Skeletal muscle tissue (tissue), 3 donors: ENCODE measurements at regions not wholly inside any gene's neighbourhood (a gene's known extent, or its start where the extent isn't known, plus 50 kb on each side); places are given as distances from the start of the nearest gene placed in this dataset.

Experiments
- H3K27ac ChIP-seq: one replicate; pipeline ENCODE4 v1.7.0; 2013; ENCODE audit warnings: mild to moderate bottlenecking, low read depth, low read length, inconsistent platforms
- H3K27me3 ChIP-seq, 3 donors: one replicate each; pipeline ENCODE4 v1.7.0; 2013; ENCODE audit warnings: low read length in 3 of 3; ENCODE audit not compliant: control insufficient read depth in 3 of 3, insufficient read depth in 3 of 3
- H3K36me3 ChIP-seq, 3 donors: one replicate each; pipeline ENCODE4 v1.7.0; 2013; ENCODE audit warnings: low read length in 3 of 3; ENCODE audit not compliant: control insufficient read depth in 3 of 3, insufficient read depth in 3 of 3
- H3K4me1 ChIP-seq, 3 donors: one replicate each; pipeline ENCODE4 v1.7.0; 2013; ENCODE audit warnings: low read length in 3 of 3, mild to moderate bottlenecking in 3 of 3; ENCODE audit not compliant: control insufficient read depth in 3 of 3, insufficient read depth in 3 of 3
- H3K4me3 ChIP-seq, 3 donors: one replicate each; pipeline ENCODE4 v1.7.0; 2013; ENCODE audit warnings: low read length in 3 of 3
- H3K9ac ChIP-seq, 3 donors: one replicate each; pipeline ENCODE4 v1.7.0; 2013; ENCODE audit warnings: low read length in 3 of 3, mild to moderate bottlenecking in 3 of 3, moderate library complexity in 2 of 3, low read depth in 1 of 3
- H3K9me3 ChIP-seq, 3 donors: one replicate each; pipeline ENCODE4 v1.7.0; 2013; ENCODE audit warnings: low read length in 3 of 3; ENCODE audit not compliant: control insufficient read depth in 3 of 3
- donor health status: Osteomylitis.

DNA sequence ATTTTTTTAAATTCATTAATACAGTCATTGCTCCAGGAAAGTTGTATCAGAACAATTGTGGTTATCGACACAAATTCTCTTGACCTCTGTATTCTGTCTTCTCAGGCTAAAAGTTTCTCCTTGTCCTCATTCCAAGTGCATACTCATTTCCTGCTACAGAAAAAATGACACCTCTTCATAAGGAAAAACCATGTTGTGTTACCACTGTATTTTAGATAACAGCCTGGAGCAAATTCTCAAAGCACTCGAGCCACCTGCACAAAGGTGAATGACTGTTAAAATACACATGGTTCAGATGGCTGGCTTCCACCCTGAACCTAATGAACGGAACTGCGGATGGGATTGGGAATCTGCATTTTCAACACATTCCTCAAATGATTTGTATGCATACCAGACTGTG is 586.5 kb downstream of the EPHA4 start:
- Histone ChIP-seq H3K9me3 (no peaks in the 10 kb centered on the region), H3K27ac (no peak overlapping the region), H3K36me3 (no peaks in the 10 kb centered on the region), H3K4me3 (no peak overlapping the region), H3K27me3 (no peaks in the 10 kb centered on the region), H3K9ac (no peak overlapping the region), H3K4me1 (no peaks in the 10 kb centered on the region)

DNA sequence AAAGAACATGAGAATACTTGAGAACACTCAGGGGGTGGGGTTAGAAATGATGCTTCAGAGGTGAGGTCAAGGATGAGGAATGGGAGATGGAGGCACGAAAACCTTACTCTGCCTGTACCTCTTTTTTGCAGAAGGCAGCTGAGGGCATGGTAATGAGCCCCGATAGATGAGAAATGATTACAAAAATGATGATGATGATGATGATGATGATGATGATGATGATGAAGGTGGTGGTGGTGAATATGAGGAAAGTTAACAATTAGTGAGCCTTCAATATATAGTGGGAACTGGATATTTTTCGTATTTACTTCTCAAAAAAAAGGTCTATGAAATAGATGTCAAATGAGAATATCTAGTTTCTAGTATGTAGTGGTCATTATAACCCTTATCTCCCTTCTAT is 584.3 kb downstream of the EPHA4 start:
- Histone ChIP-seq H3K36me3 (no peaks in the 10 kb centered on the region), H3K27ac (no peak overlapping the region), H3K9ac (no peak overlapping the region), H3K4me1 (no peaks in the 10 kb centered on the region), H3K27me3 (no peaks in the 10 kb centered on the region), H3K4me3 (no peak overlapping the region), H3K9me3 (no peaks in the 10 kb centered on the region)

DNA sequence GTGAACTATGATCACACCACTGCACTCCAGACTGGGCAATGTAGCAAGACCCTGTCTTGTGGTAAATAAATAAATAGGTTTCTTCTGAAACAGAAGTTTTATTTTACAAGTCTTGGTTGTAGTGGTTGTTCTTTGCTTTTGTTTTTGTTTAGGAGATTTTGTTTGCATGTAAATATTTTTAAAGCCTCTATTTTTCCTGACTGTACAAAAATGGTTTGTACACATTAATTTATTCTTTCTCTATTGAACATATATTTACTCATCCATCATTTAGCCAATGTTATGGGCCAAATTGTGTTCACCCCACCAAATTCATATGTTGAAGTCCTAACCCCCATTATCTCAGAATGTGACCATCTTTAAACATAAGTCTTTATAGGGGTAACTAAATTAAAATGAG is 580.1 kb downstream of the EPHA4 start:
- Histone ChIP-seq H3K4me3 (no peak overlapping the region), H3K27ac (no peak overlapping the region), H3K27me3 (no peaks in the 10 kb centered on the region), H3K4me1 (no peaks in the 10 kb centered on the region), H3K9me3 (no peaks in the 10 kb centered on the region), H3K9ac (no peak overlapping the region), H3K36me3 (no peaks in the 10 kb centered on the region)

DNA sequence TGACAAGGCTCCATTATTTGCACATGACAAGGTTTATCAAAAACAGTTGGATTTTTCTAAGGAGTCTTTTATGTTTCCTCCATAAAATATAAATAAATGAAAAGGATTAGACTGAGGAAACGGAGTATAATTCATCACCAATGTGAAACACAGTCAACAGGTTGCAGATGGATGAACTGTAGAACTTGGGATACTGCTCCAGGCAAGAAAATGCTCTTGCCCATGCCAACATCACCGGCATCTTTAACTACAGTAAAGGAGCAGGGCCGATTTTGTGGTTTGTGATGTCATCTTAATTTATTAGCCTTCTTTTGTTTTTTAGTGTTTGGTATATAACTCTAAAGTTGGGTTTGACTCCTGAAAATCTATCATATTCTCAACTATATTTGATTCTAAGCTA is 577.3 kb downstream of the EPHA4 start:
- H3K36me3 ChIP-seq: no peaks in the 10 kb centered on the region

DNA sequence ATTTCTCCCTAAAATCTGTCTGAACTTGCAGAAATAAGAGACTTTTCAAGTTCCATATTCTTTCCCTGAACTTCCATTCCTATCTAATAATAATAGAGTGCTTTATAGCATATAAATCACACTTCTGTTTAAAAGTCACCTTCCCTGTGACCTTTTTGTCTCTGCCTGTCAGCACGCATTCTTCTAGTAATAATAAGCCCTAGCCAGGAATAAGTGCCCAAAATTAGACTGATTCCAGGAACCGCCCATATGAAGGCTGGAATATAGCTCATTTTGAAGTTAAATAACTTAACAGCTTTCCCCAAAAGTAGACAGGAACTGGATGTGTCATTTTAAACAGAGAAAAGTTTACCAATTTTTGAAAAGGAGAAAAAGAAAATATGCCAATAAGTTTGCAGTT is 576.5 kb downstream of the EPHA4 start:
- Histone ChIP-seq H3K27me3 (no peaks in the 10 kb centered on the region), H3K4me1 (no peaks in the 10 kb centered on the region), H3K4me3 (no peak overlapping the region), H3K9me3 (no peaks in the 10 kb centered on the region), H3K36me3 (no peaks in the 10 kb centered on the region), H3K9ac (no peak overlapping the region), H3K27ac (no peak overlapping the region)

More for the DNA sequence above, 577.3 kb downstream of the EPHA4 start:
- Histone ChIP-seq H3K27ac (no peak overlapping the region), H3K4me1 (no peaks in the 10 kb centered on the region), H3K27me3 (no peaks in the 10 kb centered on the region), H3K9me3 (no peaks in the 10 kb centered on the region), H3K9ac (no peak overlapping the region), H3K4me3 (no peak overlapping the region)

DNA sequence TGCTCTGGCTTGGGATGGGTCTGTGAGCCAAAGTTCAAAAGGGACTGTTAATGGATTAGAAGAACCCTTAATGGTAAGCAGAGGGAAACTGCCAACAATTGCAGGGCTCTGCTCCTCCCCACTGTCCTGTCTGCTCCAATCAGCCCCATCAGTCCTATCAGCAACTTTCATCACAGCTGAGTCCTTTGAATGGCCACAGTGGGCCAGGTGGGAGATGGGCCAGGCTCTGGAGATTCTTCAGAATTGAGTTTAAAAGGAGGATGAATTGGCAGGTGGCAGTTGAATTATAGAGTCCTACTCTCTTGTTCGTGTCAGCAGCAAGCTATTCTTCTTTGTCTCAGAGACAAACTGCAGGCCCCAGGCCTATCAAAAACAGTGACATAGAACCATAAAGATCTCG is 573.9 kb downstream of the EPHA4 start:
- Histone ChIP-seq H3K4me1 (no peaks in the 10 kb centered on the region), H3K9ac (no peak overlapping the region), H3K36me3 (no peaks in the 10 kb centered on the region), H3K27me3 (no peaks in the 10 kb centered on the region), H3K9me3 (no peaks in the 10 kb centered on the region), H3K4me3 (no peak overlapping the region), H3K27ac (no peak overlapping the region)

DNA sequence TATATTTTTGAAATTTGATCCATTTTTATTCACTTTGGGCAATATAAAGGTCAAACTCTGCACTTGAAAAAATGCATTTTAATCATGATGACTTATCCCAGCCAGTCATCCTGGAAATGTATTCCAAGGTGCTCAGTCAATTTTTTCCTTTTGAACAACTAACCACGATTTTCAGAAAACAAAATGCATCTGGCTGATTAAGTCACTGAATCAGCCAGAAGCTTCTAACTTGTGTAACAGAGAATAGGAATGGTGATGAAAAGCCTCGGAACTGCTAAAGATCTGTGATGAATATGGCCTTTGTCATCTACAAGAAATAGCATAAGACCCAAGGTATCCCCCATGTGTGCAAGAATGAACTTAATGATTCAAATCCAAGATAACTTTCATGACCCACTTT is 572.7 kb downstream of the EPHA4 start:
- Histone ChIP-seq H3K27ac (no peak overlapping the region), H3K4me1 (no peaks in the 10 kb centered on the region), H3K36me3 (no peaks in the 10 kb centered on the region), H3K9me3 (no peaks in the 10 kb centered on the region), H3K27me3 (no peaks in the 10 kb centered on the region), H3K9ac (no peak overlapping the region), H3K4me3 (no peak overlapping the region)

DNA sequence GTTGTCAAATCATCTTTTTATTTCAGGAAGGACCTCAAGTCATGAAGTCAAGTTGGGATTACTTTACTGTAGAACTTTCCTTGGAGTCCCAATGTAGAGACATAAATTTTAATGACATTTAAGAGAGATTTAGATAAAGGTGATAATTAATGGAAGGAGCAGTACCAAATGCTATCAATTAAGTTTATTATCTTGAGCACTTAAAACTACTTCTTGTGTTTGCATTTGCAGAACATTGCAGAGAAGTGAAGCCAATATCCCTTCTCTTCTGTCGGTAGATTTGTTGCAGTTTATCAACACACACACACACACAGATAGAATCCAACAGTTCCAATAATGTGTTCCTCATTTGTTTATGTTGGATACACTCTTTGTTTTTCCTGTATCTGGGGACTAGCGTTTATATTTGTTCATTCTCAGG is 570.7 kb downstream of the EPHA4 start:
- no peak overlapping the region for H3K9ac ChIP-seq
- no peak overlapping the region for H3K4me3 ChIP-seq
- H3K4me1 ChIP-seq: no peaks in the 10 kb centered on the region
- no peaks in the 10 kb centered on the region for H3K9me3 ChIP-seq
- H3K36me3 ChIP-seq: no peaks in the 10 kb centered on the region
- H3K27me3 ChIP-seq: no peaks in the 10 kb centered on the region
- no peak overlapping the region for H3K27ac ChIP-seq

DNA sequence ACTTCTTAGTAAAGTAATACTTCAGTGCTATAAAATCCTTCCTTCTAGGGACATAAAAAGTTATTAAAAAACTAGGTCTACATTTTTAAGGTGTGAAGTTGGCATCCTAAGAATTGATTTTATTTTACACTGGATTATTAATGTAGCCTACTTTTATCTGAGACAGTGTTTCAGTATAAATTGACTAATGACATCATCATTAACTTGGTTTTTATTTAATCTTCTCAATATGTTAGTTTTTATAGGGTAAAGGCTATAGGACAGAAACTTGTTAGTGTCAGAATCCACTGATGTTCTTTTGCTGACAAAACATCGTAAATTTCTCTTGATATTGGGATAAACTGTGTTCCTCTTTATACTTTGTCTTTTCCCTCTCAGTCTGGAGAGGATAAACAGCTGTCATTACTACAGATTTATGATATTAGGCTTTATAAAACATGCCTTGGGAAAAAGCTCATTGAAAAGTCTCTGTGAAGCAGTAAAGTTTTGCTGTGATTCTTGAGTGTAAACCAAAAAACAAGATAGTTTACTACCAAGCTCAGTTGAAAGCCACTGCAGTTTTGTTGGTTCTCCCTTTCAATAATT is 569.9 kb downstream of the EPHA4 start:
- Histone ChIP-seq H3K4me3 (no peak overlapping the region), H3K27ac (no peak overlapping the region), H3K36me3 (no peaks in the 10 kb centered on the region), H3K4me1 (no peaks in the 10 kb centered on the region), H3K9me3 (no peaks in the 10 kb centered on the region), H3K27me3 (no peaks in the 10 kb centered on the region), H3K9ac (no peak overlapping the region)

DNA sequence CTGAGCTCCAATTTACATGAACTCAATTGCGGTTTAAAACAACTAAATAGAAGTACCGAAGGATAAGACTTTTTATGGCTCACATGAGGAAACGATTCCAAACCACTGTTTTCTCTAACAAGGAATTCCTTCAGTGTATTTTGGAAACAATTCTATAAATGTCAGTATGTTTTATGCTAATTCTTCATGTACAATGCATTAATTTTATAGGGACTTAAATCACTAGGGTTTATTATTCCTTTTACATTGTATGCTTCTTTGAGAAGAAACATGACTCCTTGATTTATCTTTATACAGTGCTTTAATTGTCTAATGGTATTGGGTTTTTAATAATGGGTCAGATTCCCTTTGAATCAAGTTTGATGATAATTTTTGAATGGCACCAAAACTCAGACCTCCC is 566.8 kb downstream of the EPHA4 start:
- Histone ChIP-seq H3K9ac (no peak overlapping the region), H3K4me3 (no peak overlapping the region), H3K27me3 (no peaks in the 10 kb centered on the region), H3K36me3 (no peaks in the 10 kb centered on the region), H3K27ac (no peak overlapping the region), H3K4me1 (no peaks in the 10 kb centered on the region), H3K9me3 (no peaks in the 10 kb centered on the region)

DNA sequence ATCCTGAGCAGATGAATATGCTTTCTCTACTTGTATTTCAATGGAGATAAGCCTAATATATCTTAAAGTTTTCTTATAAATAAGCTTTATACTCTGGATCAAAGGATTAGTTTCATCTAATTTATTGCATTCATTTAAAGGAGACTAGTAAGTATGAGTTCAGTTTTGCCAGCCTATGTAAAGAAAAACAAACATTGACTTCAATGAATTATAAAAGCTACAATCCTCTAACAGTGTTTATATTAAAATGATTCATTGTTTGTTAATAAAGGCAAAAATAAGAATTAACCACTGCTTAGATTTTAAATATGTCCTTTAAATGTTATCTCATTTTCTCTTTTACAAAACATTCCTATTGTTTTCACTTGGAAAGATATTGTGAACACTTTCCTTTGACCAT is 566.0 kb downstream of the EPHA4 start:
- no peaks in the 10 kb centered on the region for H3K36me3 ChIP-seq
- no peaks in the 10 kb centered on the region for H3K27me3 ChIP-seq
- H3K27ac ChIP-seq: no peak overlapping the region
- H3K9ac ChIP-seq: no peak overlapping the region
- H3K4me1 ChIP-seq: no peaks in the 10 kb centered on the region
- H3K9me3 ChIP-seq: no peaks in the 10 kb centered on the region
- H3K4me3 ChIP-seq: no peak overlapping the region
